Stomach (tissue), 8 donors: ENCODE measurements at regions not wholly inside any gene's neighbourhood (a gene's known extent, or its start where the extent isn't known, plus 50 kb on each side); places are given as distances from the start of the nearest gene placed in this dataset.
A peak's percentile ranks its signal among the peaks of the same experiment; 100 is the strongest.

ENCODE experiments used
- DNase-seq, 2 donors: peaks; one replicate each; pipeline versions ENCODE4 v3.0.0 to v3.0.0-alpha.2; 2013 to 2019
- H3K27ac ChIP-seq, 5 donors: fragments of 200-600 bp in 4 of 5; sonication (generic) in 4 of 5; one replicate each; pipeline ENCODE4 v1.5.1; 2013 to 2019; ENCODE audit warnings: mild to moderate bottlenecking in 1 of 5, moderate library complexity in 1 of 5
- H3K27me3 ChIP-seq, 3 donors: fragments of 200-600 bp; sonication (generic); one replicate each; pipeline ENCODE4 v1.5.1; 2017 to 2019; ENCODE audit warnings: mixed run types in 1 of 3
- H3K36me3 ChIP-seq, 4 donors: fragments of 200-600 bp; sonication (generic); 1 replicate in 3 of 4; 2 replicates in 1 of 4; pipeline ENCODE4 v1.5.1; 2016 to 2019
- H3K4me1 ChIP-seq, 4 donors: fragments of 200-600 bp; sonication (generic); one replicate each; pipeline ENCODE4 v1.5.1; 2016 to 2019
- H3K4me3 ChIP-seq, 4 donors: fragments of 200-600 bp; sonication (generic) in 3 of 4; one replicate each; pipeline ENCODE4 v1.5.1; 2016 to 2019; ENCODE audit warnings: mild to moderate bottlenecking in 1 of 4
- H3K9me3 ChIP-seq, 4 donors: fragments of 200-600 bp; sonication (generic); one replicate each; pipeline ENCODE4 v1.5.1; 2016 to 2019
- CTCF ChIP-seq, 7 experiments: fragments of 450-650 bp in 4 of 7; fragments of 200-600 bp in 3 of 7; sonication (generic) in 3 of 7; IDR thresholded peaks; one replicate each; pipeline ENCODE4 v1.5.1; 2016 to 2019; ENCODE audit warnings: antibody characterized with exemption in 7 of 7, control low read depth in 2 of 7, mild to moderate bottlenecking in 1 of 7
- EP300 ChIP-seq: sonication (generic); formaldehyde crosslinking; IDR thresholded peaks from one replicate; pipeline ENCODE4 v1.6.1; 2017; ENCODE audit warnings: antibody characterized with exemption
- POLR2A ChIP-seq, 4 donors: fragments of 450-650 bp; IDR thresholded peaks; one replicate each; pipeline ENCODE4 v1.6.1; 2016; ENCODE audit warnings: antibody characterized with exemption in 4 of 4, control low read depth in 2 of 4, mild to moderate bottlenecking in 1 of 4, moderate library complexity in 1 of 4
- POLR2AphosphoS5 ChIP-seq, 3 donors: sonication (generic); formaldehyde crosslinking; IDR thresholded peaks; one replicate each; pipeline ENCODE4 v1.6.1; 2016; ENCODE audit warnings: antibody characterized with exemption in 3 of 3
- WGBS, 5 donors: extraction: QIAGEN DNeasy Blood & Tissue Kit in 3 of 5; methylation state at CpG; one replicate each; pipeline versions ENCODE4 v1.1.5 to v1.1.7; 2013 to 2018; 5-methylcytosine and 5-hydroxymethylcytosine counted together
- intact Hi-C: fragments of 100-400 bp; cut with DNase I; formaldehyde crosslinking; loops from one replicate; pipeline ENCODE4 v1.15.1; 2023; ENCODE audit warnings: low total_unique reads
- donor health status: healthy with polysubstance abuse.
- donor health status: Bipolar disorder and iron deficiency.
- donor health status: healthy.

GRCh38 chr21:39056636-39057035 is 126.6 kb downstream of the PSMG1 start:
- H3K4me3 ChIP-seq, result no peak overlapping the region
- TF ChIP-seq CTCF (IDR thresholded peaks at IDR 0.05) (no peak), POLR2A (IDR thresholded peaks at IDR 0.05) (no peak), POLR2AphosphoS5 (IDR thresholded peaks at IDR 0.05) (no peak), EP300 (no peak)
- no peaks in the 10 kb centered on the region for H3K36me3 ChIP-seq
- no peaks in the 10 kb centered on the region for H3K9me3 ChIP-seq
- no peak for DNase-seq
- H3K27me3 ChIP-seq, result no peaks in the 10 kb centered on the region
- intact Hi-C loops, result no loop called here
- WGBS, 5 donors, result 74 to 92% (median 80%) methylated on average over 2 of the region's 2 CpGs
- H3K4me1 ChIP-seq, result no peaks in the 10 kb centered on the region
- no peak overlapping the region for H3K27ac ChIP-seq

- 69 to 77% (median 74%) methylated on average over 6 of the region's 6 CpGs for WGBS, 5 donors
- Histone ChIP-seq H3K4me1 (no peaks in the 10 kb centered on the region), H3K27ac (peak overlapping the region in 3 of 5 donors; percentile 20 to 39 (median 39)), H3K36me3 (no peaks in the 10 kb centered on the region), H3K27me3 (no peaks in the 10 kb centered on the region), H3K4me3 (no peak overlapping the region), H3K9me3 (no peaks in the 10 kb centered on the region)
- TF ChIP-seq CTCF (IDR thresholded peaks at IDR 0.05) (no peak), POLR2AphosphoS5 (IDR thresholded peaks at IDR 0.05) (no peak), EP300 (no peak), POLR2A (IDR thresholded peaks at IDR 0.05) (no peak)
- intact Hi-C loops, result no loop called here
- peak in 1 of 2 donors; percentile 33 for DNase-seq
These were observed 128.0 kb downstream of the PSMG1 start for GRCh38 chr21:39055167-39055767.

GRCh38 chr21:39054066-39054465 is 129.2 kb downstream of the PSMG1 start:
- Histone ChIP-seq H3K4me3 (no peak overlapping the region), H3K9me3 (no peaks in the 10 kb centered on the region), H3K27me3 (no peaks in the 10 kb centered on the region), H3K27ac (peak overlapping the region in 3 of 5 donors; percentile 3 to 39 (median 10)), H3K4me1 (no peaks in the 10 kb centered on the region), H3K36me3 (no peaks in the 10 kb centered on the region)
- TF ChIP-seq POLR2AphosphoS5 (IDR thresholded peaks at IDR 0.05), result no peak
- TF ChIP-seq EP300, result no peak
- no peak for TF ChIP-seq CTCF (IDR thresholded peaks at IDR 0.05)
- no peak for TF ChIP-seq POLR2A (IDR thresholded peaks at IDR 0.05)
- no peak for DNase-seq
- intact Hi-C loops, result no loop called here
- WGBS, 5 donors, result 73 to 86% (median 79%) methylated on average over 4 of the region's 4 CpGs

GRCh38 chr21:39053126-39053525 is 130.1 kb downstream of the PSMG1 start:
- H3K27me3 ChIP-seq, result no peaks in the 10 kb centered on the region
- no peak for DNase-seq
- no peak overlapping the region for H3K27ac ChIP-seq
- no peaks in the 10 kb centered on the region for H3K4me1 ChIP-seq
- no peak for TF ChIP-seq POLR2AphosphoS5 (IDR thresholded peaks at IDR 0.05)
- no peak for TF ChIP-seq CTCF (IDR thresholded peaks at IDR 0.05)
- no peak for TF ChIP-seq POLR2A (IDR thresholded peaks at IDR 0.05)
- TF ChIP-seq EP300, result no peak
- H3K36me3 ChIP-seq, result no peaks in the 10 kb centered on the region
- intact Hi-C loops, result no loop called here
- no peaks in the 10 kb centered on the region for H3K9me3 ChIP-seq
- no peak overlapping the region for H3K4me3 ChIP-seq
- 80 to 93% (median 89%) methylated on average over 11 of the region's 11 CpGs for WGBS, 5 donors
